GM18505 (cell line): ENCODE measurements at regions not wholly inside any gene's neighbourhood (a gene's known extent, or its start where the extent isn't known, plus 50 kb on each side); places are given as distances from the start of the nearest gene placed in this dataset.
"Not testable (repeated sequence)": the region's sequence is repeated elsewhere in the genome, so short reads cannot be mapped to it uniquely, and the experiment has no call there.

Experiments
- ATAC-seq: cut with Tn5 transposase; IDR thresholded peaks from one replicate; pipeline ENCODE4 v1.9.1; 2021; ENCODE audit not compliant: unreplicated experiment
- POLR2A ChIP-seq: IDR thresholded peaks from 4 replicates; pipeline ENCODE4 v1.6.1; 2011; ENCODE audit warnings: borderline replicate concordance; ENCODE audit not compliant: insufficient read depth, insufficient read length; ENCODE audit errors: extremely low read depth

DNA sequence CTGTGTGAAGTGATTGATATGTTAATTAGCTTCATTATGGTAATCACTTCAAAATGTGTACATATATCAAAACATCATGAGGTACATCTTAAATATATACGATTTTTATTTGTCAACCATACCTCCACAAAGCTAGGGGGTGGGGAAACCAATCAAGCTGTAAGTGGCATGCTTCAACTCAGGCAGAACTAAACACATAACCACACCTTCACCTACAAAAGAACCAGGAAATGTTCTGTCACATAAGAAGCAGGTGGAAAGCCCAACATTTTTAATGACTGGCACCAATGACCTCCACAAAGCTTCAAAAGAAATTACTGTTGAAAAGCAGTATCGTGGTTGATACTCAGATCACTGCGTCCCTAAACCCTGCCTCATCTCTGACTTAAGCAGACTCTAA is 867.7 kb upstream of the EEF2KMT start:
- ATAC-seq: no peak
- TF ChIP-seq POLR2A: no peak

DNA sequence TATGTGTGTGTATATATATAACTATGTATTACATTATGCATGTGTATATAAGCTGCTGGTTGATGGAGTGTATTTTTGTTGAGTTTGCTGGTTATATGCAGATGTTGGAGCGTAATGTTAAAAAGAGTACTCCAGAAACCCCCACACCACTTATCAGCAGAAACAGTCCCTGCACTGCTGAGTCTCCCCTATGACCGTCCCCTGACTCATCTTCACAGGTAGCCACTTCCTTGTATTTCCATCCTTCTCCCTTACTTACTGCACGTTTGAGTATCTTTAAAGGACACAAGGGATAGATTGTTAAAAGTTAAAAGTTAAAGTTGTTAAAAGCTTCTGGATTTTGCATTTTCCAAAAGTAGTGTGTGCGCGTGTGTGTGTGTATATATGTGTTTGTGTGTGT is 853.9 kb upstream of the EEF2KMT start:
- no peak for TF ChIP-seq POLR2A
- no peak for ATAC-seq

DNA sequence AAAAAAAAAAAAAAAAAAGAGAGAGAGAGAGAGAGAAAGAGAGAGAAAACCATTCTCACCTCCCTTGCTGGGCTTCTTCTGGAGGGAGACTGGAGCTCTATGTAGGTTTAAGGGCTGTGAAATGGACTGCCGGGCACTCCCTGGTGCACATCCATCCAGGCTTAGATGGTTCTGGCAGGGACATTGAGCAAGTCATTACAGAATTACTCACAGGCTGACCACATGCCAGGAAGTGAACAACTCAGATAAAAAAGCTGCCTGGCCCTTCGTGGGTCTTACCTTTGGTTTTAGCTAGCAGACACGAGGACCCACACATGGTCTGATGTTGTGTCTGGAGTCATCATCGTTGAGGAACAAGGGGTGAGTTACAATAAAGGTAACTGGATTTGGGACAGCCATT is 847.4 kb upstream of the EEF2KMT start:
- no peak for TF ChIP-seq POLR2A
- ATAC-seq: no peak

DNA sequence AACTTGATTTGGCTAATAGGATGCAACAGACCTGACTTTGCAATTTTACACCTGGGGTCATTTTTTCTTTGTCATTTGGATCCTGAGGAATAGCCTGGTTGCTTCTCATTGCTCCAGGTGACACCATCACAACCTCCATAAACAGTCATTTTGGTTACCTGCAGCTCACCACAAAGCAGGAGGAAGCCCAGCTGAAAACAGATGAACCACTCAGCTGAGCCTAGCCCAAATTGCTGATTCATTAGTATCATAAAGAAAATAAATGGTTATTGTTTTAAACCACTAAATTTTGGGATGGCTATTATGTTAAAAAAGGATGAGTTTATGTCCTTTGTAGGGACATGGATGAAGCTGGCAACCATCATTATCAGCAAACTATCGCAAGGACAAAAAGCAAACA is 841.0 kb upstream of the EEF2KMT start:
- ATAC-seq: no peak
- TF ChIP-seq POLR2A: no peak

DNA sequence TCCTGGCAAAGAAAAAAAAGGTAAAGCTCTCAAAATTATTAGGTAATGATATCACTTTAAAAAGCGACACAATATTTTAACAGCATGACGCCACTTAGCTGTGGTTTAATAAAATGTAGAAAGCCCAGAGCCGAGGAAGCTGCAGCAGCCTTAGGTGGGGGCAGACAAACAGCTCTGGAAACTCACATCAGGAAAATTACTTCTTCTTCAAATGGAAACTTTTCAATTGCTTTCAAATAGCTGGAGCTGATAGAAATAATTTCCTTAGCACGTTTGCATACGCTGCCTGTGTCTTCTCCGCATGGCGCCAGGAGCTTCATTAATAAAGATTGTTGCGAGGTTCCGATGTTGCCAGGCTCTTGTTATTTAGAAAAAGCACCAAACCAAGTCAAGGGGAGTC is 835.3 kb upstream of the EEF2KMT start:
- ATAC-seq: no peak
- no peak for TF ChIP-seq POLR2A

DNA sequence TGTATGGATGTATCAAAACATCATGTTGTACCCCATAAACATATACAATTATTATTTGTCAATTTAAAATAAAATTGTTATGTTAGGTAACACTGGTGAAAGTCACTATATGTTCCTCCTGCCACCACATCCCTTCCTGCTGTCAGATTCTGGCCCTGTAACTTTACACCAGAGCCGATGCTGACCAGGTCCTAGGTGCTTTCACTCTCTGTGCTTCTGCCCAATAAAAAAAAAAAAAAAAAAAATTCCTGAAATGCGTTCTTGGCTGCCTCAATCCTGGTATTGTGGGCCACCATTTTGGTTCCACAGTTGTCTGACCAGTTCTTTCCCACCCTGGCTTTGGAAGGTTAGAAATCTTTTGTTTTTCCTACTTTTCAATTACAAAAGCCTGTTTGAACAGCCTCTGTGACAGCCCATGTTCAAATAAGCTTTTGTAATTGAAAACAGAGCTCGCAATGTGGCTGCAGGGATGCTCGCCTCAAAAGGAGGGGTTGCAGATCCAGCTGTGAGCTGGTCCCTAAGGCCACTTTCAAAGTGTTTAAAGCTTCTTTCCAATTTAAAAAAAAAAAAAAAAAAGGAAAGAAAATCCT is 831.0 kb upstream of the EEF2KMT start:
- ATAC-seq: no peak
- TF ChIP-seq POLR2A: no peak

DNA sequence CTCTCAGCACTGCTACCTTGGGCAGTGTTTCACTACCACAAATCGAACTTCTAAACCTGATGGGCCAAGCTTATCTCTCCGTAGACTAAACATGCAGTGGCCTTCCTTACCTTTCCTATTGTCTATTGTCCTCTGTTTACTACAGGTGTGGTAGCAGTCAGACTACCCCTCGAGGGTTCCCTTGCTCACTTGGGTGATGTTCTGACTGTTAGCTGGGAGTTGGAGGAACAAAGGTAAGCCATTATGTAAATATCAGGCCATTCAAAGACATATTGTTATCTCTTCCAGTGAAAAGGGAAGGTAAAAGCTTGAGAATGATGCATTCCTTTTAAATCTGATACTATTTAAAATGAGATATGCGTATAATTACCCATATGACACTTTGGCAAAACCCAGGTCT is 828.3 kb upstream of the EEF2KMT start:
- TF ChIP-seq POLR2A: no peak
- no peak for ATAC-seq

DNA sequence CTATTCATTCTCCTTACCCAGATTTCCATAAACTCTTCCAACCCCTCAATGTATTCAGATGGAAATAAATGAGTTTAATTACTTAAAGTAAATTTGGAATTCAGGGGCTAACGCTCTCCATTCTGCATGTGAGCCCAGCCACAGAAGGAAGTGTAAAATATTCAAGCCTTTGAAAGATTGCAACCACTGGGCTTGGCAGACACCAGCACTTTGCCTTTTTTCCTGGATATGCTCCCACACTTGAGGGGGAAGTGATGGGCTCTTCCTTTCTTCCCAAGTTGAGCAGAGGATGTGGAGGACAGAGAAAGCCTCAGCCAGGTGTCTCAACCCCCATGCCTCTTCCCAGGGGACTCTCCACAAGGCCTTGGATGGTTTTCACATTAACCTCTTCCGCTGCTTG is 825.1 kb upstream of the EEF2KMT start:
- no peak for ATAC-seq
- TF ChIP-seq POLR2A: no peak

DNA sequence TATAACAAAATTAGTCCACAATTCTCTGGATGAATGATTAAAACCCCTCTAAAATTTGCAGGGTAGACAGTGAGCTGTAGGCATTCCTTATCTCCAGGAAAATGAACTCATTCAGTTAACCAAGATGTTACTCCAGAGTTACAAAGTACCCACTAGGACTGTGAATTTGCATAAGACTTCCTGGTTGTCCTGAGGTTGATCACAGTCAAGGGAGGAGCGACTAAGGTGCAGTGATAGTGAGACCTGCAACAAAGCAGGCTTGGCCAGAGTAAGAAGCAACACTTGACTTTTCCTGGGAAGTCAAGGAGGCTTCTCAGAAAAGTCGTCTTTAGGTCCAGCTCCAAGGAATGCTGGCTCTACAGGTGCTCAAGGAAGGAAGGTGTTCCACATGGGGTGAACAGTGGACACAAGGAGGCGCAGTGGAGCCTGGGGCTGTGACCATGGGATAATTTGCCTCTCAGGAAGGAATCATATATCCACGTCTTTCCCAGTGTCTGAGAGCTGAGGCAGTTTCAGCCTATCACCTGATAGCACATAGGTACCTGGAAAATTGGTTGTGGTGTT is 821.1 kb upstream of the EEF2KMT start:
- ATAC-seq: no peak
- TF ChIP-seq POLR2A: no peak

DNA sequence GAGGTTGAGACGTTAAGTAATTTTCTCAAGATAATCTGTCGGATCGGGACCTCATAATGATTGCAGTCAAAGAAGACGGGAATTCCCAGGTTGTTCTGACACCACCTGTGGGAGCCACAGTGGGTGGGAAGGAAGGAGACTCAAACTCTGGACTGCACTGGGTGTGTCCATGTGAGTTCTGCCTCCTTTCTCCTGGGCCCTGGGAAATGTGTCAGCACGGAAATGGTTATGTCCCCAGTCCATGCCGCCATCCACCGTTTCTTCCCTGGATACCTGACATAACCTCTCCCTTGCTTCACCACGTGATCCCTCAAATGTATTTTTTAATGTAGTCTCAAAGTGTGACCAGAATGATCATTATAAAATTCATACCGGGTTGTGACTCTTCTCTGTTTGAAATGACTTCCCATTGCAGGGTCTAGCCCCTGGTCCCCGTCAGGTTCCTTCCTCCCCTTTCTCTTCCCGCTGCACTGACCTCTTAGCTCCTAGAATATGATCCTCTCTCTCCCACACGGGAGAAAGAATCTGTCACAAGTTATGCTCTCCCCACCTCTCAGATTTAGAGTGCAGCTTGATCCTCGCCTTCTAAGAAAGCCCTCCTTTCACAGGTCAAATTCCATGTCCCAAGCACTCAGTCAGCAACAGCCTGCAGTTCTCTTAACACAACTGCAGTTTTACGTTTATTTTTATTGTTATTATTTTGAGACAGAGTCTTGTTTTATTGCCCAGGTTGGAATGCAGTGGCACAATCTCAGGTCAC is 820.0 kb upstream of the EEF2KMT start:
- no peak for ATAC-seq
- no peak for TF ChIP-seq POLR2A

DNA sequence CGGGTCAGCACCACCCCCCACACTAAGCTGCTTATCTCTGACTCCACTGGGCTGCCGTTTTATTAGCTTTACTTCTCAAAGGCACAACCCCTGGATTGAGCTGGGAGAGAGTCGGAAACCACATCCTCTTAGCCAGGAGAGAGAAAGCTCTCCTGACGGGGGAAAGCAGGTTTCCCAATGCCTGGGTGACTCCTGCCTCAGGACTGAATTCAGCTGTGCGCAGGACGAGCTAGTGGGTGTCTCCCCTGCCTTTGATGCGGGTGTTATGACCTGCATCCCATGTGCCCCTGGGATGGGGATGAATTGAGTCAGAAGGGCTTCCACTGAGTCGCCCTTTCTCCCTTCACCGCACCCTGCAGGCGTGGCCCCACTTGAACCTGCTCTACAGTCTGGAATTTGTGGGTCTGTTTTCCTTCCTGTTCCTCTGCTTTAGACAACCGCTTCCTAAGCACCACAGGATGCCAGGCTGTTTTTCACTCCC is 819.2 kb upstream of the EEF2KMT start:
- ATAC-seq: no peak
- TF ChIP-seq POLR2A: no peak

DNA sequence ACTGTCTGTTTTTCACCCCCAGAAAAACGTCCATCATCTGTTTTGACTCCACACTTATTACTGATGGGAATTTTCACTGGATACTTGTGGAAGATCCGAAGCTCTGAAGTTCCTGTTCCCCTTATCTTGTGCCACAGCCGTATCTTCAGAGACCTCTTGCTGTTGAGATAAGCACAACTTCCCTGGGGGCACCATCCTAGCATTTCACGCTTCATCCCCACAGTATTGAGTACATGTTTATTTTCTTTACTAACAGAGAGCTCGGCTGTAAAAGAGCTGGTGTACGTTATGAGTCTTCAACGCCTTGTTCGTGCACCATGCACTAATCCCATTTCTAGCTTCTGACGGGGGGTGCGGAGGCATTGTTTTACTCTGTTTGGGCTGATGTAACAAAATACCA is 813.6 kb upstream of the EEF2KMT start:
- ATAC-seq: no peak
- TF ChIP-seq POLR2A: no peak

DNA sequence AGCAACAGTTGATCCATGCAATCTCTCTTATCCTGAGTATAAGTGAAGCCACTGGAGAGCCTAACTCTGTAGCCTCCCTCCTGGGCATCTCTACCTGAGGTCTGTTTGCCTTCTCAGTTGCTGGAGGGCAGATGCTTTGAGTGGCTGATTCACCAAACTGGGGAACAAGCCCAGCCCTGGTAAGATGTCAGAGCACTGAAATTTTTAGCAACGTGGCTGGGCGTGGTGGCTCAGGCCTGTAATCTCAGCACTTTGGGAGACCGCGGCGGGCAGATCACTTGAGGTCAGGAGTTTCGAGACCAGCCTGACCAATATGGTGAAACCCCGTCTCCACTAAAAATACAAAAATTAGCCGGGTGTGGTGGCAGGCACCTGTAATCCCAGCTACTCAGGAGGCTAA is 812.0 kb upstream of the EEF2KMT start:
- not testable (repeated sequence) for ATAC-seq

DNA sequence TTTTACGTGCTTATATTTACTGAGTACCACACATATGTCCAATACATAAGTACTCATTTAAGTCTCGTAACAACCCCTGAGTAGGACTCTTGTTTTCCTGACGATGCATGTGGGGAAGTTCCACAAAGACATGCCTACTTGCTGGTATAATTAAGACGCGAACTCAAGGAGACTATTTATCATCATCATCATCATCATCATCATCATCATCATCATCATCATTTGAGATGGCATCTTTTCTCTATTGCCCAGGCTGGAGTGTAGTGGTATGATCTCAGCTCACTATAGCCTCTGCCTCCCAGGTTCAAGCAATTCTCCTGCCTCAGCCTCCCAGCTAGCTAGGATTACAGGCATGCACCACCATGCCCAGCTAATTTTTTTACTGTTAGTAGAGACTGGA is 809.9 kb upstream of the EEF2KMT start:
- ATAC-seq: no peak
- no peak for TF ChIP-seq POLR2A

DNA sequence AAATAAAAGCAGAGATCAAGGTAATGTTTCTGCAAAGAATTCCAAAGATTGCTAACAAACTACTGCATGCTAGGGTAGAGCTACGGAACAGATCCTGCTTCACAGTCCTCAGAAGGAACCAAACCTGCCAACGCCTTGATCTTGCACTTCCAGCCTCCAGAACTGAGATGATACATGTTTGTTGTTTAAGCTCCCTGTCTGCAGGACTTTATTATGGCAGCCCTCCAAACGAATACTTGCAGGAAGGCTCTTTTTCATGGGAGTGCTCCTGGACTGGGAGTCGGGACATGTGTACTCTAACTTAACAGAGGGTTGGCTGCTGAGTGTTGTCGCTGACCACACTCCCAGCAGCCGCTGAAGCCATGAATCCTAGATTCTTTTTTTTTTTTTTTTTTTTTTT is 808.8 kb upstream of the EEF2KMT start:
- ATAC-seq: no peak

DNA sequence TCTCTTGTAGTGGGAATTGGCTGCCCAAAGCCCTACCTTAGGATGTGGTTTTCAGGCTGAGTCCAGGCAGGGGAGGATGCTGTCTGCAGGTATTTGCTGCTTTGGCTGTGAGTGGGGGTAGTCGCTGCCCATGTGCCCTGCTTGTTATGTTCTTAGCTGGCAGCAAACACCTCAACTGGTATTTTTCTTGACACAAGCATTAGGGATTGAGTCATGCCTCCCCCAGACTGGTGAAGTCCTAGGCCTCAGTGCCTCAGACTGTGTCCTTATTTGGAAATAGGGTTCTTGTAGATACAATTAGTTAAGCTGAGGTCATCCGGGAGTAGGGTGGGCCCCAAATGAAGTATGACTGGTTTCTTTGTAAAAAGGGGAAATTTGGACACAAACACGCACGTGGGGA is 808.3 kb upstream of the EEF2KMT start:
- ATAC-seq: no peak
- no peak for TF ChIP-seq POLR2A

More for the DNA sequence above, 808.8 kb upstream of the EEF2KMT start:
- no peak for TF ChIP-seq POLR2A
